ENCODE measurements at regions not wholly inside any gene's neighbourhood (a gene's known extent, or its start where the extent isn't known, plus 50 kb on each side); places are given as distances from the start of the nearest gene placed in this dataset.

- intact Hi-C loops (cut with DNase I; ENCODE audit: low total_unique reads): no loop called here
- no peak for DNase-seq
- H3K36me3 ChIP-seq (ENCODE audit: low read depth, missing control alignments): no peaks in the 10 kb centered on the region
- H3K27ac ChIP-seq: no peak overlapping the region
- H3K4me3 ChIP-seq: no peak overlapping the region
- H3K27me3 ChIP-seq: no peaks in the 10 kb centered on the region
- H3K9me3 ChIP-seq: no peaks in the 10 kb centered on the region
- H3K4me1 ChIP-seq: no peaks in the 10 kb centered on the region
- 73 to 83% methylated on average over 5 of the region's 5 CpGs for WGBS, 2 donors
- TF ChIP-seq POLR2A (IDR thresholded peaks at IDR 0.05): no peak
- no peak for TF ChIP-seq CTCF (IDR thresholded peaks at IDR 0.05)
Observed at GRCh38 chr22:34102633-34103032, 182.4 kb upstream of the LARGE1 start.

GRCh38 chr22:34105461-34106062, 185.3 kb upstream of the LARGE1 start:
- Histone ChIP-seq H3K27me3 (no peaks in the 10 kb centered on the region), H3K27ac (no peak overlapping the region), H3K36me3 (ENCODE audit: low read depth, missing control alignments) (no peaks in the 10 kb centered on the region), H3K9me3 (no peaks in the 10 kb centered on the region), H3K4me1 (no peaks in the 10 kb centered on the region), H3K4me3 (no peak overlapping the region)
- TF ChIP-seq CTCF (IDR thresholded peaks at IDR 0.05) (peak in 2 of 3 experiments; percentile 45 to 60), POLR2A (IDR thresholded peaks at IDR 0.05) (no peak)
- intact Hi-C loops (cut with DNase I; ENCODE audit: low total_unique reads): no loop called here
- peak; percentile 75 for DNase-seq
- WGBS, 2 donors: 8 to 12% methylated on average over 10 of the region's 10 CpGs

- H3K27me3 ChIP-seq: no peaks in the 10 kb centered on the region
- no peaks in the 10 kb centered on the region for H3K4me1 ChIP-seq
- intact Hi-C loops (cut with DNase I; ENCODE audit: low total_unique reads): no loop called here
- no peaks in the 10 kb centered on the region for H3K36me3 ChIP-seq (ENCODE audit: low read depth, missing control alignments)
- no peak overlapping the region for H3K4me3 ChIP-seq
- H3K27ac ChIP-seq: no peak overlapping the region
- WGBS, 2 donors: 96 to 100% methylated on average over 3 of the region's 3 CpGs
- no peak for DNase-seq
- TF ChIP-seq POLR2A (IDR thresholded peaks at IDR 0.05) (no peak), CTCF (IDR thresholded peaks at IDR 0.05) (no peak)
- no peaks in the 10 kb centered on the region for H3K9me3 ChIP-seq
Observed at GRCh38 chr22:34108168-34108567, 187.9 kb upstream of the LARGE1 start.

- DNase-seq: peak; percentile 39
- Histone ChIP-seq H3K4me1 (no peaks in the 10 kb centered on the region), H3K36me3 (ENCODE audit: low read depth, missing control alignments) (no peaks in the 10 kb centered on the region), H3K9me3 (no peaks in the 10 kb centered on the region), H3K27me3 (no peaks in the 10 kb centered on the region), H3K4me3 (no peak overlapping the region), H3K27ac (no peak overlapping the region)
- intact Hi-C loops (cut with DNase I; ENCODE audit: low total_unique reads): no loop called here
- TF ChIP-seq POLR2A (IDR thresholded peaks at IDR 0.05) (no peak), CTCF (IDR thresholded peaks at IDR 0.05) (peak in 2 of 3 experiments; percentile 47 to 71)
- 39 to 41% methylated on average over 6 to 7 of the region's 7 CpGs for WGBS, 2 donors
Observed at GRCh38 chr22:34111210-34111824, 191.0 kb upstream of the LARGE1 start.

- H3K27me3 ChIP-seq: no peaks in the 10 kb centered on the region
- H3K36me3 ChIP-seq (ENCODE audit: low read depth, missing control alignments): no peaks in the 10 kb centered on the region
- no peak overlapping the region for H3K4me3 ChIP-seq
- H3K9me3 ChIP-seq: no peaks in the 10 kb centered on the region
- no peak for DNase-seq
- intact Hi-C loops (cut with DNase I; ENCODE audit: low total_unique reads): no loop called here
- TF ChIP-seq CTCF (IDR thresholded peaks at IDR 0.05) (no peak), POLR2A (IDR thresholded peaks at IDR 0.05) (no peak)
- no peak overlapping the region for H3K27ac ChIP-seq
- WGBS, 2 donors: 74 to 86% methylated on average over 6 of the region's 6 CpGs
- H3K4me1 ChIP-seq: no peaks in the 10 kb centered on the region
Observed at GRCh38 chr22:34113381-34113780, 193.1 kb upstream of the LARGE1 start.

Measured in testis (tissue), 2 donors.